ENCODE measurements at regions not wholly inside any gene's neighbourhood (a gene's known extent, or its start where the extent isn't known, plus 50 kb on each side); places are given as distances from the start of the nearest gene placed in this dataset.

DNA sequence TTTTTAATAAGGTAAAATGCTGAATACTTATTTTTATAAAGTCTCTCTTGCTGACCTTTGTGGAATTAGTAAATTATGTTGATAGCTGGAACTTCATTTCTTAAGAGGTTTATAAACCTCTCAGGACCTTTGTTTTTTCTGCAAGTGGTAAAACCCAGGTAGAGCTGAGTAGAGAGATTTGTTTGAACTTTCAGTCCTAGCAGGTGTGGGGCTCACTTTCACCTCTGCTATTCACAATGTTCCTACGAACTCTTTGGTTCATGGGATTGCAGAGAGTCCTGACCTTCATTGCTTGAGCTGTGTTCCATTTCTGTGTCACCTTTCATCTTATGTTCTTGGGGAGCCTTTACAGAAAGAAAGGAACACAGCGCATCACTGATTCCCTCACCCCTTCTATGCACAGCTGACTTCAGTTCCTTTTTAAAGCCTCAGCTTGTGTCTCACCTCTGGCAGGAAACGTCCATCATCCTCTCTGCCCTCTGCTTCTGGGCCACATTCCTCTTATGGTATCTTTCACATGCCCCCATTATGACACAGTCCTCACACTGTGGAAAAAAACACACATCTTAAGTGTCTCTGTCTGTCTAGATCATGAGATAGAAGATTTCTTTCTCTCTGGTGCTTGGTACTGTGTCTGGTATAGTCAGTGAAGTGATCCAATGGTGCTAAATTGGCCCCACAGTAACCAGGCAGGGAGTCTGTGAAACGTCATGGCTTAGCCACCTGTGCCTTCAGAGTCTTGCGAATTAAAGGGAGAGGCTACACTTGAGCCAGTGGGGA is 262.5 kb upstream of the B3GALT2 start:
- TF ChIP-seq, protein P1, sequence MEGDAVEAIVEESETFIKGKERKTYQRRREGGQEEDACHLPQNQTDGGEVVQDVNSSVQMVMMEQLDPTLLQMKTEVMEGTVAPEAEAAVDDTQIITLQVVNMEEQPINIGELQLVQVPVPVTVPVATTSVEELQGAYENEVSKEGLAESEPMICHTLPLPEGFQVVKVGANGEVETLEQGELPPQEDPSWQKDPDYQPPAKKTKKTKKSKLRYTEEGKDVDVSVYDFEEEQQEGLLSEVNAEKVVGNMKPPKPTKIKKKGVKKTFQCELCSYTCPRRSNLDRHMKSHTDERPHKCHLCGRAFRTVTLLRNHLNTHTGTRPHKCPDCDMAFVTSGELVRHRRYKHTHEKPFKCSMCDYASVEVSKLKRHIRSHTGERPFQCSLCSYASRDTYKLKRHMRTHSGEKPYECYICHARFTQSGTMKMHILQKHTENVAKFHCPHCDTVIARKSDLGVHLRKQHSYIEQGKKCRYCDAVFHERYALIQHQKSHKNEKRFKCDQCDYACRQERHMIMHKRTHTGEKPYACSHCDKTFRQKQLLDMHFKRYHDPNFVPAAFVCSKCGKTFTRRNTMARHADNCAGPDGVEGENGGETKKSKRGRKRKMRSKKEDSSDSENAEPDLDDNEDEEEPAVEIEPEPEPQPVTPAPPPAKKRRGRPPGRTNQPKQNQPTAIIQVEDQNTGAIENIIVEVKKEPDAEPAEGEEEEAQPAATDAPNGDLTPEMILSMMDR (IDR thresholded peaks at IDR 0.05), result no peak
- no peak for TF ChIP-seq POLR2A (IDR thresholded peaks at IDR 0.05)

Measured in heart left ventricle (tissue), 13 donors.